ENCODE measurements at regions not wholly inside any gene's neighbourhood (a gene's known extent, or its start where the extent isn't known, plus 50 kb on each side); places are given as distances from the start of the nearest gene placed in this dataset.

DNA sequence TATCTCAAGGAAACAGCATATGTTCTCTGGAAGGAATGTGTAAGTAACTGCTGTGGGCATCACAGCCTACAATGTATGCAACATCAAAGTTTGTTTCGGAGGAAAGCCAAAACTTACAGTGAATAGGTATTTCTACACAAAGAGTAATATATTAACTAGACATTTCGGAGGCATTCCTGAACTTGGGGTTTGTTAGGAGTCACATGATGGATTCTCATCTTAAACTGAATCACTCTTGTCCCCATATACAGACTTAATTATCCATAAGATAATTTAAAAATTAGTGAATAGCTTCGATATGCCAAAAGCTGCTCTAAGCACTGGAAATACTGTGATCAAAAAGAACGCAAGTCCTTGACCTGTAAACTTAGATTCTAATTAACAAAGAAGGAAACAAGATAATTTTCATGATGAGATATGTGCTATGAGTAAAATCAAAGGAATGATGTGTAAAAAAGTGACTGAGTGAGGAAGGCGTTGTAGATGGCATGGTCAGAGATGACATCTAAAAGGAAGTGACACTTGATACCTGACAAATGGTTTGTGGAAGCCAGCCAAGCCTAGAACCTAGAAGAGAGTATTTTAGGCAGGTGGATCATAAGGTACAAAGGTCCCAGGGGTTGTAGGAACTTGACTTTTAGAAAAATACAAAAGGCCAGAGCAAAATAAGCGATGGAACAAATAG lies 273.1 kb downstream of the MRPL39 start:
- DNase-seq (ENCODE audit: low read depth in 1 of 2, low spot score in 1 of 2) = no peak

DNA sequence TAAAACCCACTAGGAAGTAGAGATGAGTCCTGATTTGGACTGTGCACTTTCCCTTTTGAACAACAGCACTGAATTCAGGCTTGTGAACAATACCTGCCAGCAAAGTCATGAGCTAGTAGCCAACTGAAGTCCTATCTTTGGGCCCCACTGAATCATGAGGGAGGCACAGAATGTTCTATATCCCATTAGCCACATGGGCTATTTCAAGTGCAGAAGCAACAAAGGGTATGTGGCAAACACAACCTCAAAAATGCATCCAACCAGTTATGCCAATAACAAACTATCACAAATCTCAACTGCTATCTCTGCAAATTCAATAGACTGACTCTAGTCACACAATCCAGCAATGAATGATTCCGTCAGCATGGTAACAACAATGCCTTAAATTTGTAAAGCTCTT lies 276.0 kb downstream of the MRPL39 start:
- DNase-seq (ENCODE audit: low read depth in 1 of 2, low spot score in 1 of 2) = no peak

DNA sequence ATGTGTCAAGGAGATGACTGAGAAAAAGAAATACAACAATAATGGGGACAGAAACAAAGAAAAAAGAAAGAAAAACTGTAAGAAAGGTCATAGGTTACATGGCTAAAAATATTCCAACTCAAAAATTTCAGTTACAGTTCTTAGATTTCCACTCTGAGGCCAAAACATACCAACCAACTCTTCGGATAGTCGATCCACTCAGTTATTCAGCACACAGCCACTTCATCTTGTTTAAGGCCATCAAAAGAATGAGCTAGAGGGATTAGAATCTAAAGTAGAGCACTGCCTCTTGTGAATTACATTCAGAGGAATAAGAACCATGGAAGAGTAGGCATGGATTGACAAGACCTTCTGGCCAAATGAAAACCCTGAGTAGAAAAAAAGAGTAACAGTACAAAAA lies 277.0 kb downstream of the MRPL39 start:
- no peak for DNase-seq (ENCODE audit: low read depth in 1 of 2, low spot score in 1 of 2)

DNA sequence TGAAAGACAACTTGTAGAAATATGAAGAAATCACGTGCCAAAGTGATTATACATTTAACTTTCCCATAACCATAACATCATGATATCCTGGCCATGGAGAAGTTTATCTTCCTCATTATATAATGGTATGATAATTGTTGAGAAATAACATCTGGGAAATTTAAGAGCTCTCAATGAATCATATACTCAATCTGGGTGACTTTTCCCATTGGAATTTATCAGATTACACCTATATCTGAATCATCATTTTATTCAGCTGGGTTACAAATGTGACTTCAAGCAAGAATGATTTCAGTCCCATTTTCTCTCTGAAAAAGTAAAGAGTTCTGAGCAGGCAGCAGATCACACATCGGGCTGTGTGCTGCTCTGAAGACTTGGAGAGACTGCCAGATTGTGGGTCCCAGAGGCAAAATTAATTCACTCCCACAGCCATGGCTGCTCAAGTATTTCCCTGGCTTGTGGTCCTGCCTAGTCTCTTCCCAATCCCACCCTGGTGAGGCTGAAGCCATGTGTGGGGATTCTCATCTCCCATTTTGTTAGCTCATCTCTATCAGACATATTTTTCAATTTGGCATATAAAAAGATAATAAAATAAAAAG lies 278.0 kb downstream of the MRPL39 start:
- no peak for DNase-seq (ENCODE audit: low read depth in 1 of 2, low spot score in 1 of 2)

DNA sequence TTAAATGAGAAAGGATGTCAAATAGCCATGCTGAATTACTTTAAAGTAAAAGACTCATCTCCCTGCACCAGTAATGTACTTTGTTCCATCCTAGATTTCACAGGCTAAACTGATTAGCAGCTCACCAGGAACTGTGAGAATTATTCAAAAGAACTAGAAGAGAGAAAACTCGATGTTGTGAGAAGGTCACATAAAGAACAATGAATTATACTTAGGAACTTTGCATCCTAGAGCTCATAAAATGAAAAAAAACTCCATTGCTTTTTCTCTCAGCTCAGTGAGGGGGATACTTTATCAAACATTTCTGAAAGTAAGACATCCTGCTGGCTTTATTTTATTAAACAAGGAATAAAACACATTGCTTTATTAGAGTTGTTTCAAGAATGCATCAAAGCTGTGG lies 278.5 kb downstream of the MRPL39 start:
- DNase-seq (ENCODE audit: low read depth in 1 of 2, low spot score in 1 of 2) = no peak

DNA sequence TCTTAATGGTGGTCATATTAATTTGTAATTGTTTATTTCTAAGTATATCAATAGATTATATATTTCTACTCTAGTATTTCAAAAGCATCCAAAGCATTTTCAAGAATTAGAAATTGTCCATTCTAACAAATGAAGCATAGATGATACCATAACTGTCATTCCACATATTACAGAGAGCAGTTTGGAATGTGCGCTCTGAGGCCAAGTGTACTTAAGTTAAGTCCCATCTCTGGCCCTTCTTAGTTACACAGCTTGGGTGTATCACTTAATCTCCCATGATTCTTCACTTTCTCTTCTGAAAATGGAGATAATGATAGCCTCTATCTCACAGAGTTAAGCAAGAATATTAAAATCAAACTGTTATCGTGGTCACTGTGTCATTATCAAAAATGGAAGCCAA lies 281.1 kb downstream of the MRPL39 start:
- DNase-seq (ENCODE audit: low read depth in 1 of 2, low spot score in 1 of 2) = no peak

DNA sequence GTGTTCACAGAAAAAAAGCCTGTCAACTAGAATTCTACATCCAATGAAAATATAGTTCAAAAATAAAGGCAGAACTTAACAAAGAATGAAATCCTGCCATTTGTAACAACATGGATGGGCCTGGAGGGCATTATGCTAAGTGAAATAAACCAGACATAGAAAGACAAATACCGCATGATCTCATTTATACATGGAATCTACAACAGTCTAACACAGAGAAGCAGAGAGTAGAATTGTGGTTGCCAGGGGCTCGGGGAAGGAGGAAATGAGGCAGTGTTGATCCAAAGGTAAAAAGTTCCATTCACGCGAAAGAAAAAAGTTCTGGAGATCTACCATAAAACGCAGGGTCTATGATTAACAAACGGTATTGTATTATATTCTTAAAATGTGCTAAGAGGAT lies 282.6 kb downstream of the MRPL39 start:
- no peak for DNase-seq (ENCODE audit: low read depth in 1 of 2, low spot score in 1 of 2)

DNA sequence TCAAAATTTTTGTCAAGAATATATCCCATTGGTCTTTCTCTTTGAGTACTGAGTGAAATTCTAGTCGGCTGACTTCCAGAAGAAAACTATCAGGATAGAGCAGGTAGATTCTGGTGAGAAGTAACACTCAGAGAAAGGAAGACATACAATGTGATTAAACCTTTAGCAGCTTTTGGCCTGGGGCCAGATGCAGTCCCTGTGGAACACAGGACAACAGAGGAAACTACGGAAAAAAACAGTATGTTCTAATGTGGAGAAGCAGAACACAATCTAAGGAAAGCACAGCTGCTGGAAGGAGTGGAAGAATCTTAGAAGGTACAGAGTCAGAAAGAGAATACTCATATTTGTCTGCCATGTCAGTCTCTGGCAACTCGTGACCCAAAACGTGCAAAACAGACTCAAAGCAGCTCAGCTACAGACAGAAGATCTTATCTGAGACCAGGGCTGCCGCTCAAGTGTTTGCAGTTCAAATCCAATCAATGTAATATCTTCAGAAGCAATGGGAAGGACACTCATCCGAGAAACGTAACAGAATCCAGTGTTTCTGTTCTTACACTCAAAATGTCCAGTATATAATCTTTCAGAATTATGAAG lies 283.8 kb downstream of the MRPL39 start:
- DNase-seq (ENCODE audit: low read depth in 1 of 2, low spot score in 1 of 2) = no peak

DNA sequence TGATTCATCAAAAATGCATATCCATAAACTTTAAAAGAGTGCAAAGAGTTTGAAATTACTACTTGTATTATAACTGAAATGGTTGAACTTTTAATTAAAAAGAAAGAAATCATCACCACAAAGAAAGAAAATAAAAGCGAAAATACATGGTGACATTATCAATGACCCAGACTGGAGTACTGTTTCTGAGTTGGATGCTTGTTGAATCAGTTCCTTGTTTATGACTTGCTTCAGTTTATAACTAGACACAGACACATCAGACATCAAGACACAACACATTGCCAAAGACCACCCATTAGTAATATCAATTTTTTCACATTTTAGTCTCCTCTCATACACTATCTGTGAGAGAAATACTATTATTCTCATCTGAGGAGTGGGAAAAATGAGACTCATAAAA lies 293.0 kb downstream of the MRPL39 start:
- no peak for DNase-seq (ENCODE audit: low read depth in 1 of 2, low spot score in 1 of 2)

DNA sequence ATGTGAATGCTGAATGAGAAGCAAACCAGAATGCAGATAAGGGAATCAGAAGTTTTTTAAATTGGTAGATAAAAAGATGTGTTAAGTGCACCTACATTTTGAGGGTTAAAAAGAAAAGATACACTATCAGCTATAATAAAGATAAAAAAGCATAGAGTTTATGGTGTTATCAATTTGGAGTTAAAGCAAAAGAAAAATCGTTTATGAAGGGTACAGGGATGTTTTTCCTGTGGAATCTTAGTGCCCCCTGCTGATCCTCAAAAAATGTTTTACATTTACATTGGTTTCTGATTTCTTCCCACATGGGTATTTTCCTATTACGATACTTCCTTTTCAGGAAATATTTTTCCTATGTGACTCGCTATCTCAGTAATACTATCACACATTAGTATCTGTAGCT lies 293.5 kb downstream of the MRPL39 start:
- no peak for DNase-seq (ENCODE audit: low read depth in 1 of 2, low spot score in 1 of 2)

DNA sequence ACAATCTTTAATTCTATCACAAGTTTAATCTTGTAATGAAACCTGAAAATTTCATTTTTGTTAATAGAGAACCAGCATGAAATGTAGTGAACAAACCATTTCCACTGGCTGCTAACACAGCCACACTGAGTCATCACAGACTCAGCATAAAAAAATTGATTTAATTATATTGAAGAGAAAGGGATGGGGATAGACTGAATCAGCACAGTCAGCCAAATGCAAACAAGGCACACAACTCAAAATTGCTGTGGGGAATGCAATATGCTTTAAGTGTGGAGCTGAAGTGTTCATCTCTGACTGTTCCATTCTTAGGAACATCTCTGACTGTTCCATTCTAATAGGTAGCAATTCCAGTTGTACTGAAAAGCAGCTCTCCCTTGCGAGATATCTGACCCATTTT lies 299.8 kb downstream of the MRPL39 start:
- no peak for DNase-seq (ENCODE audit: low read depth in 1 of 2, low spot score in 1 of 2)

DNA sequence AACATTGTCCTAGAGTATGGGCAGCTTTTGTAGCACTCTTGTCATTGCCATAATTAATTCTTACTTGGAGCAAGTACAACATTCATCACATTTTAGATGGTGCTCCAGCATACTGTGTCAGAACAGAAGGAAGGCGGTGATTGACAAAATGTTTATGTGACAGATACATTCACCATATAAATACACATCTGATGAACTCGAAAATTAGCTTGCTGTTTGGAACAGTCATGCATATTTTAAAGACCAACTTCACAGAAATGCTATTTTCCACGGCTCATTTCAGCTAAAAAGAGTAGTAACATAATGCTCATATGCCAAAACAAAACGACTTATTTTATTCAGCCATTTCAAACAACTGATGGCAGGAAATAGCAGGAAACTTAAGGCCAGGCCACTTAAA lies 302.7 kb downstream of the MRPL39 start:
- no peak for DNase-seq (ENCODE audit: low read depth in 1 of 2, low spot score in 1 of 2)

DNA sequence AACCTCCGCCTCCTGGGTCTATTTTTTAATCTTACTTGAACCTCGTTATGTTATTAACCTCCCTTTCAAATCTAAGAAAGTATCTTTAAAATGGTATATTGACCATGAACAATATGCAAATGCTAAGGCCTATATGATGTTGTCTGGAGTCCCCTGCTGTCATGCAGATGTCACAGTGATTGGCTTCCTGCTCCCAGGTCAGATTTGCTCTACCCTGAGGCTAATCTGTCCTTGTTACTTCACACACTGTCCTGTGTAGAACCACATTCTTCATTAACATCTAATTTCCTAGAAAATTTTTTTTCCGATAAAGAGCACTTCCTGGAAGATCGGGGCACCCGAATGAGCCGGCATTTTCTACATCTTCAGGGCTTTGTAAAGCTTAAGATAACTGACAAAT lies 306.6 kb downstream of the MRPL39 start:
- DNase-seq (ENCODE audit: low read depth in 1 of 2, low spot score in 1 of 2) = no peak

DNA sequence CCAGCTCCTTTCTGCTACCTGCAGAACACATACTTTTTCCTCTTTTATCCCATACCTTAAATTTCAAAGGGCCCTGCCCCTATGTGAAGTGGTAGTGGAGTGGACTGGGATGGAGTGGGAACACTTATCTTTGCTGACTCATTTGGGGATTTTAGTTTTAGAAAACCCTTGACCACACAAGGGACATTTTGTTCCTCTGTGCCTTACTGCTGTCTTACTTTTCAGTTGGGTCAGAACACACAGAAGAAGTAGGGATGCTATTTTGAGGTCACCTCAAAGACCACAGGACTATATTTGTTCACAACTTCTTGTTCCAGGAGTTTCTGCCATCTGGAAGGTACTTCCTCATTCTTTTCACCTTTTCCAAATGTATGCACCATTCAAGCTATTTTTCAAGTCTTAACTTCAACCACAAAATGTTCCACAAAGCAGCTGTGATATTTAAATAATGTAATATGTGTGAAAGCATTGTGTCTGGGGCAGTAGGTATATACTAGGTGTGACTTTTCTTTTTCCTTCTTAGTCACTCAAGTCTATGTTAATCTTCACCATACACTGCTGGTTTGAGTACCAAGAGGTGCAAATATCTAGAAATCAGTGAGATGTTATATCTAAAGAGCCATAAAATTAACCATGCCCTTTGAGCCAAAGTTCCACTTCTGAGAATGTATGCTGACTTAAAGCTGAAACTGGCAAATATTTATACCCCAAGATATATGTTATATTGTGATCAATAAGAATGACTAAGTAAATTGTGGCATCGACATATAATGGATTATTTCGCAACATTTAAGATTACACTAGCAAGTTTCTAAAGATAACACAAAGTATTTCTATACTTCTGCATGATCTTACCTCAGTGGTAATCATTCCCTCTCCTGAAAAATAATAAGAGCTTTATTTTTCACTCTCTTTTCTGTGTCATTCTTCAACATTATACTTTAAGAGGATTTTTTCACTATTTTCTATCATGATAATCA lies 308.5 kb downstream of the MRPL39 start:
- DNase-seq (ENCODE audit: low read depth in 1 of 2, low spot score in 1 of 2) = no peak

DNA sequence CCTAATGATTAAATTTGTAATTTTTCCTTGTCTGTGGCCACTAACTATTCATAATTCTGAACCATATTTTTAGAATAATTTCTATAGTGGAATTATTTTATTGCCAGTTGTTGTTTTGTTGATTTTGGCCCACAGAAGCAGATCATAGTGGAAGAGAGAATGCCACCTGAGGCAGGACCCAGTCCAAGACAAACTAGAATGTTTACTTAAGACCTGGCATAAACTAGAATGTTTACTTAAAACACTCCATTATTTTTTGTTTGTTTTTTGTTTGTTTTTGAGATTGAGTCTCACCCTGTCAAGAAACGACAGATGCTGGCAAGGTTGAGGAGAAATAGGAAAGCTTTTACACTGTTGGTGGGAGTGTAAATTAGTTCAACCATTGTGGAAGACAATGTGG lies 310.2 kb downstream of the MRPL39 start:
- no peak for DNase-seq (ENCODE audit: low read depth in 1 of 2, low spot score in 1 of 2)

DNA sequence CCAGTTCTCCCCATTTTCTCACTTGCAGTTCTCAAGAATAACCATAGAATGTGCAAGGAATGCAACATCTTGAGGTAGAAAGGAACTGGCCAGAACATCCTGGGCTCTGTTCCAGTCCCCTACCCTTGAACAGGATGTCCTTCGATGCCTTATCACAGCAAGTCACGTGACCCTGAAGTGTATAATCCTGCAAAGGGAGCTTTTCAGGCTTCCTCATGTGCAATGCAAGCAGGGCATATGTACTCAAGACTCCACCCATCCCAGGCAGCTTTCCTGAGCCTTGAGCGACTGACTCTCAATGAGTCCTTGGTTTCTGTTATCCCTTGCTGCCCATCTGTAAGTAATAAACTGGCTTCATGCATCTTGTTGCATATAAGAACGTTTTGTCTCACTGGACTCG lies 311.0 kb downstream of the MRPL39 start:
- DNase-seq (ENCODE audit: low read depth in 1 of 2, low spot score in 1 of 2) = no peak

DNA sequence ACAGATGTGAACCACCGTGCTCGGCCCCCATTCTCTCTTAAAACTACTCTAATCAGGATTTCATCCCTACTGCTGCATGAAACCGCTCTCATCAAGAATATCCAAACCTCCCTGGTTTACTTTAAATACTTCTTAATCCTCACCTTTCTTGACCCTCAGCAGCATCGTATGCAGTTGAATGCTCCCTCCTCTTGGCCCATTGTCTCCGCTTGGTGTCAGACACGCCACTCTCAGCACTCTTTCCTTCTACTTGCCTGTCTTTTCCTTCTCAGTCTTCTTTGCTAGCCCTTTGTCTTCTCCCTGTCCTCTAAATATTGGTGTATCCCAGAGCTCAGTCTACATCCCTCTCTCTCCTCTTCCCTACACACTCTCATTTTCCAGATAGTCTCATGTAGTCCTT lies 314.9 kb downstream of the MRPL39 start:
- DNase-seq (ENCODE audit: low read depth in 1 of 2, low spot score in 1 of 2) = no peak

DNA sequence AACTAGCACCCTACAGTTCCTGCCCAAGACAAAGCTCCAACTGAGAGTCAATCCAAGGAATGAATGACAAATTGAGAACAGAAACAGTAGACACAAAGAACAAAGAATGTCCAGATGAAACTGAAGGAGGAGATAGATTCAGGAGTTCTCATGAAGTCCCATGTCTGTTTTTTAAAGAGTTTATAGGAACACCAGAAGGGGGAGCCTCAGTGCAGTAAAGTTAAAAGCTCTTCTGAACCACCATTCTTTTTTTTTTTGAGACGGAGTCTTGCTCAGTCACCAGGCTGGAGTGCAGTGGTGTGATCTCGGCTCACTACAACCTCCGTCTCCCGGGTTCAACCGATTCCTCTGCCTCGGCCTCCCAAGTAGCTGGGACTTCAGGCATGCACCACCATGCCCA lies 323.6 kb downstream of the MRPL39 start:
- DNase-seq (ENCODE audit: low read depth in 1 of 2, low spot score in 1 of 2) = no peak

DNA sequence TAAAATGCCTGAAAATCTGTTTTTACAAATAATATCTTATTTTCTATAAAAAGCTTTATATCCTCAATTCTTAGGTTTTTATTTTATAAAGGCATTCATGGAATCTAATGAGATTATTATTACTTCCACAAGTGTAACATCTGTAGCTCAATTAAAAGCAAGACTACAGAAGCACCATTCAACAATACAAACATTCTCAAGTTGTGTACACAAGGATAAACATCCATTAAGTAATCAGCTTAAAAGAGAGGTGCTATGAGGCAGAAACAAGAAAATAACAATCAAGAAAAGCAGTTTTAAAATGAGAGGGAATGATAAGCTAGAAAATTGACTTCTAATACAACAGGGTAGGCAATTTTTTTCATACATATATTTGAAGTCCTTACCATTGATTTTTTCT lies 326.1 kb downstream of the MRPL39 start:
- DNase-seq (ENCODE audit: low read depth in 1 of 2, low spot score in 1 of 2) = no peak

DNA sequence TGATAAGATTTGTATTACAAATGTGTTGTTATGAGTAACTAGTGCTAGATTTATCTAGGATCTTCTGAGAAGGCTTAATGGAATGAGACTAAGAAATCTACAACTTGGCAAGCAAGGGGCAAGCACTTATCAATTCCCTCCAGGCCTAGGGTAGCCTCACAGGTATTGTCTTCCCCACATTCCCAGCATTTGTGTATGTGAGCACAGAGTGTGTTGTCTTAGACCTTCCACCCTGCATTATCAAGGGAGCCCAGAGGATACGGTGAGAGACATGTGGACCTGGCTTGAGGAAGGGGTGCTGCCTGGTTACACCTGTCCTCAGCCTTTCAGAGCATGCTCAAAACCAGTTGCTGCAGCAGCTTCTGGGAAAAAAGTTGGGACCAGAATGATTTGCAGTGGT lies 327.2 kb downstream of the MRPL39 start:
- no peak for DNase-seq (ENCODE audit: low read depth in 1 of 2, low spot score in 1 of 2)

DNA sequence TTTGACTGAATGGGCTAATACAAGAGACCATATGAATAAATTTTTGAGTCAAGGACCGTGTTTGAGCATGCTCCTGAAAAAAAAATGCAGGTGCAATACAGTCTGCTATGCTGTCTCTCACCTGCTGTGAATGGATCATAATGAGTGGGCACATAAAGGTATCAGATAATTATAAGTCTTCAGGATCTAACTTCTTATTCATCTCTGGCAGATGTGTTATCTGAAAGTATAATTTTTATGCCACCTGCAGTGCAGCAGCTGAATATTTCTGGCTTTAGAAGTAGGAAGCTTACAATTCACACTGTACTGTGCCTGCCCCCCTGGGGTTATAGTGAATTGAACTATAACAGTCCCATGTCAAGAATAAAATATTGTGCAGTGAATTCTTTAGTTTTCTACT lies 333.3 kb downstream of the MRPL39 start:
- no peak for DNase-seq (ENCODE audit: low read depth in 1 of 2, low spot score in 1 of 2)

Measured in activated T-helper 1 cell treated with anti-CD3 and anti-CD28 coated beads, Interleukin-2, amount 50 U/mL, for 16 hours (primary cell).